HL-60 (cell line): ENCODE measurements at regions not wholly inside any gene's neighbourhood (a gene's known extent, or its start where the extent isn't known, plus 50 kb on each side); places are given as distances from the start of the nearest gene placed in this dataset.
A peak's percentile ranks its signal among the peaks of the same experiment; 100 is the strongest.
"Not testable (repeated sequence)": the region's sequence is repeated elsewhere in the genome, so short reads cannot be mapped to it uniquely, and the experiment has no call there.

ENCODE experiments used
- DNase-seq, 2 experiments: peaks; one replicate each; pipeline ENCODE4 v3.0.0-alpha.2; 2010 to 2020; ENCODE audit warnings: low read depth in 1 of 2, low spot score in 1 of 2
- H3K27ac ChIP-seq: fragments of 250-450 bp; sonication (Bioruptor Pico); replicated peaks from 2 replicates; pipeline ENCODE4 v1.5.1; 2020; ENCODE audit warnings: mild to moderate bottlenecking, moderate library complexity
- H3K27me3 ChIP-seq: fragments of 250-450 bp; sonication (Bioruptor Pico); 2 replicates; pipeline ENCODE4 v1.5.1; 2021; ENCODE audit warnings: mild to moderate bottlenecking, moderate library complexity; ENCODE audit not compliant: insufficient read depth, poor library complexity, severe bottlenecking
- H3K4me3 ChIP-seq: replicated peaks from 2 replicates; pipeline ENCODE4 v1.5.1; 2011; ENCODE audit warnings: mild to moderate bottlenecking, control low read depth, low read length; ENCODE audit not compliant: insufficient read depth
- GABPA ChIP-seq: IDR thresholded peaks from 2 replicates; pipeline ENCODE4 v1.6.1; 2012; ENCODE audit warnings: low read depth
- POLR2AphosphoS5 ChIP-seq: IDR thresholded peaks from 2 replicates; pipeline ENCODE4 v1.6.1; 2012; ENCODE audit warnings: low read depth
- SPI1 ChIP-seq: IDR thresholded peaks from 2 replicates; pipeline ENCODE4 v1.6.1; 2012; ENCODE audit warnings: low read depth, mild to moderate bottlenecking, borderline replicate concordance
- TF ChIP-seq, protein P1 (sequence below): IDR thresholded peaks from 2 replicates; pipeline ENCODE4 v1.6.1; 2012; ENCODE audit warnings: low read depth; ENCODE audit not compliant: insufficient replicate concordance
- TF ChIP-seq, protein P2 (sequence below): IDR thresholded peaks from one replicate; pipeline ENCODE4 v1.5.1; 2011; ENCODE audit warnings: low read length, control low read depth, inconsistent platforms; ENCODE audit not compliant: insufficient read depth

DNA sequence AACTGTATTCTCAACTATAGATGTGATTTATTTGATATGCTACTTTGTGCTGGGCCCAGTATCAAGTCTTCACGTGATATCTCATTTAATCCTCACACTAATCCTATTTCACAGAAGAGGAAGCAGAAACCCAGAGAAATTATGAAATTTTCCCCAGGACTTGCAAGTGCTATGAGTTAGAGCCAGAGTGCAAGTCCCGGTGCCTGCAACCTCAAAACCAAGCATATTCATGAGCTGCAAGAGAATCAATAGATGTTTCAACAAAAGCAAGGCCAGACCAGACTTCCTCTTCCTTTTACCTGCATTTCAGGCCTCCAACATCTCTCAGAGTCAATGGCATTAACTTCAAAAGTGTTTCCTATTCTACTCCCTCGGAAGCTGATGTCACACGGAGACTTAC lies 92.2 kb upstream of the GATB start:
- TF ChIP-seq GABPA = no peak
- peak; percentile 84; the same call in 1 of the 2 replicates for TF ChIP-seq SPI1
- peak; percentile 40; the same call in 1 of the 2 replicates for TF ChIP-seq POLR2AphosphoS5
- Histone ChIP-seq H3K27me3 (no peaks in the 10 kb centered on the region), H3K27ac (peak overlapping the region; percentile 48), H3K4me3 (no peak overlapping the region)
- DNase-seq = peak; percentile 91 to 97

DNA sequence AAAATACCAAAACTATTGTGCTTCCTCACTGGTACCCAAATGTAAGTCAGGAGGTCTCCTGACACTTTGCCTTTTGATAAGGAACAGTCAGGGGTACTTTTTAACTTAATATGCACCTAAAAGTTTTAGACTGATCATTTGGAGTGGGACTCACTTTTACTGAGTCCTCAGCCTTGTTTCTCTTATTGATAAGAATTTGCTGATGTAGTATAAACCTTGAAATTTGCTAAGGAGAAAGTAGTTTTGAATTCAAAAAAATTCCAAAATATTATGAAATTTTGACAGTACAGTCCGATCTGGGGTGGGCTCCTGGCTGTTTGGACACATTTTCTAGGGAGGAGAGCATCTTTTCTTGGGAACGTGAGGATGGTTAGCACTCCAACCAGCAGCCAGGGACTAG lies 91.4 kb upstream of the GATB start:
- H3K27me3 ChIP-seq = no peaks in the 10 kb centered on the region
- TF ChIP-seq GABPA = no peak
- TF ChIP-seq, protein P1, sequence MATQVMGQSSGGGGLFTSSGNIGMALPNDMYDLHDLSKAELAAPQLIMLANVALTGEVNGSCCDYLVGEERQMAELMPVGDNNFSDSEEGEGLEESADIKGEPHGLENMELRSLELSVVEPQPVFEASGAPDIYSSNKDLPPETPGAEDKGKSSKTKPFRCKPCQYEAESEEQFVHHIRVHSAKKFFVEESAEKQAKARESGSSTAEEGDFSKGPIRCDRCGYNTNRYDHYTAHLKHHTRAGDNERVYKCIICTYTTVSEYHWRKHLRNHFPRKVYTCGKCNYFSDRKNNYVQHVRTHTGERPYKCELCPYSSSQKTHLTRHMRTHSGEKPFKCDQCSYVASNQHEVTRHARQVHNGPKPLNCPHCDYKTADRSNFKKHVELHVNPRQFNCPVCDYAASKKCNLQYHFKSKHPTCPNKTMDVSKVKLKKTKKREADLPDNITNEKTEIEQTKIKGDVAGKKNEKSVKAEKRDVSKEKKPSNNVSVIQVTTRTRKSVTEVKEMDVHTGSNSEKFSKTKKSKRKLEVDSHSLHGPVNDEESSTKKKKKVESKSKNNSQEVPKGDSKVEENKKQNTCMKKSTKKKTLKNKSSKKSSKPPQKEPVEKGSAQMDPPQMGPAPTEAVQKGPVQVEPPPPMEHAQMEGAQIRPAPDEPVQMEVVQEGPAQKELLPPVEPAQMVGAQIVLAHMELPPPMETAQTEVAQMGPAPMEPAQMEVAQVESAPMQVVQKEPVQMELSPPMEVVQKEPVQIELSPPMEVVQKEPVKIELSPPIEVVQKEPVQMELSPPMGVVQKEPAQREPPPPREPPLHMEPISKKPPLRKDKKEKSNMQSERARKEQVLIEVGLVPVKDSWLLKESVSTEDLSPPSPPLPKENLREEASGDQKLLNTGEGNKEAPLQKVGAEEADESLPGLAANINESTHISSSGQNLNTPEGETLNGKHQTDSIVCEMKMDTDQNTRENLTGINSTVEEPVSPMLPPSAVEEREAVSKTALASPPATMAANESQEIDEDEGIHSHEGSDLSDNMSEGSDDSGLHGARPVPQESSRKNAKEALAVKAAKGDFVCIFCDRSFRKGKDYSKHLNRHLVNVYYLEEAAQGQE = no peak
- TF ChIP-seq POLR2AphosphoS5 = no peak
- TF ChIP-seq, protein P2, sequence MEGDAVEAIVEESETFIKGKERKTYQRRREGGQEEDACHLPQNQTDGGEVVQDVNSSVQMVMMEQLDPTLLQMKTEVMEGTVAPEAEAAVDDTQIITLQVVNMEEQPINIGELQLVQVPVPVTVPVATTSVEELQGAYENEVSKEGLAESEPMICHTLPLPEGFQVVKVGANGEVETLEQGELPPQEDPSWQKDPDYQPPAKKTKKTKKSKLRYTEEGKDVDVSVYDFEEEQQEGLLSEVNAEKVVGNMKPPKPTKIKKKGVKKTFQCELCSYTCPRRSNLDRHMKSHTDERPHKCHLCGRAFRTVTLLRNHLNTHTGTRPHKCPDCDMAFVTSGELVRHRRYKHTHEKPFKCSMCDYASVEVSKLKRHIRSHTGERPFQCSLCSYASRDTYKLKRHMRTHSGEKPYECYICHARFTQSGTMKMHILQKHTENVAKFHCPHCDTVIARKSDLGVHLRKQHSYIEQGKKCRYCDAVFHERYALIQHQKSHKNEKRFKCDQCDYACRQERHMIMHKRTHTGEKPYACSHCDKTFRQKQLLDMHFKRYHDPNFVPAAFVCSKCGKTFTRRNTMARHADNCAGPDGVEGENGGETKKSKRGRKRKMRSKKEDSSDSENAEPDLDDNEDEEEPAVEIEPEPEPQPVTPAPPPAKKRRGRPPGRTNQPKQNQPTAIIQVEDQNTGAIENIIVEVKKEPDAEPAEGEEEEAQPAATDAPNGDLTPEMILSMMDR = no peak
- TF ChIP-seq SPI1 = no peak
- no peak overlapping the region for H3K4me3 ChIP-seq

DNA sequence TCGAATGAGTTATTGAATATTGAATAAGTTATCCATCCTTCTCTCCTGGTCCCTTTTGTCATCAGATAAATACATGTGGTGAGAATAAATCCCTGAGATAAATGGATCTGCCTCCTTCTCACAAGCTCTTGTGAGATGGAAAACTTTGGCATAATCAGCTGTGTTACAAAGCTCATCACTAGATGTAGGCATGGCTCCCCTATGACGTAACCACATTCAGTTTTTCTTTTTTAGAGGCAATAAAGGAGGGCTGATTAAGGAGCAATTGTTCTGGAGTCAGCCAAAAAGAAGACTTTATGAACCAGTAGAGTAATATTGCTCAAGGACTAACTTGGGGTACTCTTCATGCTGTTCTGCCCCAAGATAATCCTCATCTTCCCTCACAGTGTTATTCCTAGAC lies 90.5 kb upstream of the GATB start:
- DNase-seq = no peak
- TF ChIP-seq SPI1 = no peak
- TF ChIP-seq POLR2AphosphoS5 = no peak
- TF ChIP-seq GABPA = no peak
- TF ChIP-seq, protein P1 = no peak
- TF ChIP-seq, protein P2 = no peak
- H3K27ac ChIP-seq = no peak overlapping the region
- no peak overlapping the region for H3K4me3 ChIP-seq
- no peaks in the 10 kb centered on the region for H3K27me3 ChIP-seq

More for the DNA sequence above, 91.4 kb upstream of the GATB start:
- 0 out of 2 replicates have a peak overlapping the region, but pooled peaks have one; percentile 29 for H3K27ac ChIP-seq
- no peak for DNase-seq

DNA sequence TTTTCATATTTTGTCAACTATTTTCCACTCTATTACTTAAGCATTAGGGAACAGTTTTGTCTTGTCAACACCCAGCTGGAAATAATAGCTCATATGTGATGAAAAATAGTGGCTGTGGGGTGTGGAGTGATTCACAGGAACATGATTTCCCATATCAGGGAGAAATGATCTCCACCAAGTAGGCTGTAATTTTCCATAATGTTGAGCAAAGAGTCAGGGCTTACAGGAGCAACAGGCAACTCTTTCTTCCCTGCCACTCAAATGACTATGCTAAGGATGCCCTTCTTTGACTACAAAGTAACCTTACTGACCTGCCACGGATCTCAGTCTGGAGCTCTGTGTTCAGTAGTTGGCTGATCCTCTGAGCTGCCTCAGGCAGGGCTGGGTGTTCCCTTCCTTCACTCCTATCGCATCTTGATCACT lies 90.0 kb upstream of the GATB start:
- Histone ChIP-seq H3K4me3 (no peak overlapping the region), H3K27me3 (no peaks in the 10 kb centered on the region), H3K27ac (no peak overlapping the region)
- TF ChIP-seq, protein P2 = no peak
- TF ChIP-seq SPI1 (no peak), GABPA (no peak), POLR2AphosphoS5 (no peak)
- TF ChIP-seq, protein P1 = no peak
- DNase-seq = no peak

DNA sequence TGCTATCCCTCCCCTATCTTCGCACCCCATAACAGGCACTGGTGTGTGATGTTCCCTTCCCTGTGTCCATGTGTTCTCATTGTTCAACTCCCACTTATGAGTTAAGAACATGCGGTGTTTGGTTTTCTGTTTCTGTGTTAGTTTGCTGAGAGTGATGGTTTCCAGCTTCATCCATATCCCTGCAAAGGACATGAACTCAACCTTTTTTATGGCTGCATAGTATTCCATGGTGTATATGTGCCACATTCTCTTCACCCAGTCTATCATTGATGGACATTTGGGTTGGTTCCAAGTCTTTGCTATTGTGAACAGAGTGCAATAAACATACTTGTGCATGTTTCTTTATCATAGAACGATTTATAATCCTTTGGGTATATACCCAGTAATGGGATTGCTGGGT lies 84.7 kb upstream of the GATB start:
- not testable (repeated sequence) for H3K27me3 ChIP-seq, H3K27ac ChIP-seq, DNase-seq, H3K4me3 ChIP-seq
